ENCODE measurements at regions not wholly inside any gene's neighbourhood (a gene's known extent, or its start where the extent isn't known, plus 50 kb on each side); places are given as distances from the start of the nearest gene placed in this dataset.

GRCh38 chr2:185484602-185485001 is 254.0 kb upstream of the FSIP2 start:
- no peak for TF ChIP-seq CTCF (IDR thresholded peaks at IDR 0.05)
- no peak for TF ChIP-seq POLR2A (IDR thresholded peaks at IDR 0.05)

Measured in esophagus squamous epithelium (tissue), 4 donors.